OCI-LY1 (cell line): ENCODE measurements at regions not wholly inside any gene's neighbourhood (a gene's known extent, or its start where the extent isn't known, plus 50 kb on each side); places are given as distances from the start of the nearest gene placed in this dataset.

Experiments used
- H2AFZ ChIP-seq: fragments of 200-600 bp; sonication (generic), shearing (Covaris generic); 2 replicates; pipeline ENCODE4 v1.6.0; 2014; ENCODE audit warnings: antibody characterized with exemption, mild to moderate bottlenecking, low read length
- H3F3A ChIP-seq: fragments of 200-600 bp; sonication (generic), shearing (Covaris generic); 2 replicates; pipeline ENCODE4 v1.6.0; 2014; ENCODE audit warnings: mild to moderate bottlenecking, antibody characterized with exemption, low read length, moderate library complexity; ENCODE audit not compliant: insufficient read depth
- H3K27ac ChIP-seq: fragments of 200-600 bp; sonication (generic); 2 replicates; pipeline ENCODE4 v1.5.1; 2014; ENCODE audit warnings: low read length, mixed run types, mild to moderate bottlenecking, low read depth; ENCODE audit not compliant: poor library complexity, severe bottlenecking
- H3K27me3 ChIP-seq: fragments of 200-600 bp; sonication (generic); 2 replicates; pipeline ENCODE4 v1.6.0; 2014; ENCODE audit warnings: antibody characterized with exemption, mild to moderate bottlenecking, low read length, moderate library complexity; ENCODE audit not compliant: insufficient read depth
- H3K36me3 ChIP-seq: fragments of 200-600 bp; sonication (generic); 2 replicates; pipeline ENCODE4 v1.6.1; 2014; ENCODE audit warnings: mild to moderate bottlenecking, antibody characterized with exemption, low read length, moderate library complexity, mixed read lengths; ENCODE audit not compliant: insufficient read depth
- H3K4me1 ChIP-seq: fragments of 200-600 bp; sonication (generic); 2 replicates; pipeline ENCODE4 v1.5.1; 2014; ENCODE audit warnings: mild to moderate bottlenecking, low read length, moderate library complexity; ENCODE audit not compliant: insufficient read depth, severe bottlenecking
- H3K4me2 ChIP-seq: fragments of 200-600 bp; sonication (generic), shearing (Covaris generic); 2 replicates; pipeline ENCODE4 v1.6.1; 2014; ENCODE audit warnings: low read length
- H3K4me3 ChIP-seq: fragments of 200-600 bp; sonication (generic); 2 replicates; pipeline ENCODE4 v1.5.1; 2014; ENCODE audit warnings: low read length, low read depth, mild to moderate bottlenecking, mixed read lengths; ENCODE audit not compliant: poor library complexity, severe bottlenecking
- H3K79me2 ChIP-seq: fragments of 200-600 bp; shearing (Covaris generic); 2 replicates; pipeline ENCODE4 v1.6.1; 2016; ENCODE audit warnings: mixed run types, low read length, mixed read lengths; ENCODE audit not compliant: insufficient read depth
- H3K9ac ChIP-seq: fragments of 200-600 bp; sonication (generic), shearing (Covaris generic); 2 replicates; pipeline ENCODE4 v1.6.1; 2014; ENCODE audit warnings: mild to moderate bottlenecking, low read length, mixed read lengths
- H3K9me2 ChIP-seq: fragments of 200-600 bp; sonication (generic), shearing (Covaris generic); 2 replicates; pipeline ENCODE4 v1.6.1; 2014; ENCODE audit warnings: low read depth, mild to moderate bottlenecking, low read length, mixed read lengths
- H3K9me3 ChIP-seq: fragments of 200-600 bp; shearing (Covaris generic); 2 replicates; pipeline ENCODE4 v1.6.1; 2014; ENCODE audit warnings: low read length, mixed read lengths
- H4K20me1 ChIP-seq: fragments of 200-600 bp; sonication (generic), shearing (Covaris generic); 2 replicates; pipeline ENCODE4 v1.6.0; 2016; ENCODE audit warnings: mild to moderate bottlenecking, low read length; ENCODE audit not compliant: insufficient read depth
- CTCF ChIP-seq: fragments of 200-600 bp; sonication (generic), shearing (Covaris generic); IDR thresholded peaks from 2 replicates; pipeline ENCODE4 v1.5.1; 2017; ENCODE audit warnings: mild to moderate bottlenecking, antibody characterized with exemption, low read length, moderate library complexity, mixed read lengths
- EZH2 ChIP-seq: fragments of 200-600 bp; sonication (generic), shearing (Covaris generic); IDR thresholded peaks from 2 replicates; pipeline ENCODE4 v1.8.0; 2017; ENCODE audit warnings: borderline replicate concordance, mixed run types, mild to moderate bottlenecking, antibody characterized with exemption, low read length, moderate library complexity, mixed read lengths

DNA sequence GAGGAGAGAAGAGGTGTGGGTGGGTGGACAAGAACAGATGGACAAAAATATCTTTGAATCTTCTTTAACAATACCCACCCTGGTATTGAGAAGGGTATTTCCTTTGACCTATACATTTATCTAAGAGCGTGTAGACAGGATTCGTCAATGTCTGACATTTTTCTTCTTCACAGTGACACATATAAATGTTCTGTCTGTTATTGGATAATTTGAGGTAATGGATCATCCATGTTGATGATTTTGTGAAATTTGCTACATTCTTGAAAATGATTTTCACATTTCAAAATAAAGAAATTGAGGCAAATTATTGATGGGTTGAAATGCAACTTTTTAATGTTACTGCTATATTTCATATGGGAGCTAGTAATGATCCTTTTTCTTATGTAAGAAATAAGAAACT is 770.7 kb upstream of the EPHA7 start:
- no peaks in the 10 kb centered on the region for H3K36me3 ChIP-seq
- no peaks in the 10 kb centered on the region for H3K27me3 ChIP-seq
- TF ChIP-seq CTCF, result no peak
- no peak overlapping the region for H3K4me3 ChIP-seq
- H3K4me1 ChIP-seq, result no peaks in the 10 kb centered on the region
- H2AFZ ChIP-seq, result no peak overlapping the region
- H3K9me2 ChIP-seq, result no peaks in the 10 kb centered on the region
- no peak overlapping the region for H3K27ac ChIP-seq
- no peak overlapping the region for H3K4me2 ChIP-seq
- no peaks in the 10 kb centered on the region for H4K20me1 ChIP-seq
- H3F3A ChIP-seq, result no peaks in the 10 kb centered on the region
- H3K9me3 ChIP-seq, result no peaks in the 10 kb centered on the region
- no peaks in the 10 kb centered on the region for H3K79me2 ChIP-seq
- no peak overlapping the region for H3K9ac ChIP-seq

- H3K4me2 ChIP-seq, result no peak overlapping the region
- H3K9me3 ChIP-seq, result no peaks in the 10 kb centered on the region
- no peaks in the 10 kb centered on the region for H3F3A ChIP-seq
- no peaks in the 10 kb centered on the region for H3K4me1 ChIP-seq
- H3K27ac ChIP-seq, result no peak overlapping the region
- H3K9me2 ChIP-seq, result no peaks in the 10 kb centered on the region
- H3K27me3 ChIP-seq, result no peaks in the 10 kb centered on the region
- H3K4me3 ChIP-seq, result no peak overlapping the region
- no peak overlapping the region for H2AFZ ChIP-seq
- no peaks in the 10 kb centered on the region for H3K36me3 ChIP-seq
- H3K79me2 ChIP-seq, result no peaks in the 10 kb centered on the region
- TF ChIP-seq CTCF (no peak), EZH2 (no peak)
- H4K20me1 ChIP-seq, result no peaks in the 10 kb centered on the region
- no peak overlapping the region for H3K9ac ChIP-seq
Observed at GRCh38 chr6:94184666-94185464, 765.5 kb upstream of the EPHA7 start.

DNA sequence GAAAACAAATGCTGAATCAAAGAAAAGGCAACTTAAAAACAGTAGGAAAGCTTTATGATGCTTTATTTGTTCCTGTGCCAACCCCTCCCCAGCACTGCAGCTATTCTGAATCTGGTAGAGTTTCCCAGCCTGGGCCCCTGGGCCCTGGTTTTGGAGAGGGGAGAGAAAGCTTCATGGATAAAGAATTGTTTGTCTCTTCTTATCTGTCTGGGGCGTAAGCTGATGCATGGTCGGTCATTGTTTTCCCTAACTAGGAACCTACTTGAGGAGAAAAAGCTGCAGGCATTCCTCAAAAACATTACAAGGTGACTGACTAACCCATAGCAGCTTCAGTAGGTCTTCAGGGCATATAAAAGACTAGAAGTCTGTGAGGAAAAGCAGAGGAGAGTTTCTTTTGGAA is 758.1 kb upstream of the EPHA7 start:
- Histone ChIP-seq H3K4me1 (no peaks in the 10 kb centered on the region), H3K27me3 (no peaks in the 10 kb centered on the region), H3K27ac (no peak overlapping the region), H3K4me2 (no peak overlapping the region), H3K79me2 (no peaks in the 10 kb centered on the region), H3K9ac (no peak overlapping the region), H3K9me3 (no peaks in the 10 kb centered on the region), H4K20me1 (no peaks in the 10 kb centered on the region), H2AFZ (no peak overlapping the region), H3K36me3 (no peaks in the 10 kb centered on the region), H3K9me2 (no peaks in the 10 kb centered on the region), H3F3A (no peaks in the 10 kb centered on the region), H3K4me3 (no peak overlapping the region)
- TF ChIP-seq EZH2, result no peak

DNA sequence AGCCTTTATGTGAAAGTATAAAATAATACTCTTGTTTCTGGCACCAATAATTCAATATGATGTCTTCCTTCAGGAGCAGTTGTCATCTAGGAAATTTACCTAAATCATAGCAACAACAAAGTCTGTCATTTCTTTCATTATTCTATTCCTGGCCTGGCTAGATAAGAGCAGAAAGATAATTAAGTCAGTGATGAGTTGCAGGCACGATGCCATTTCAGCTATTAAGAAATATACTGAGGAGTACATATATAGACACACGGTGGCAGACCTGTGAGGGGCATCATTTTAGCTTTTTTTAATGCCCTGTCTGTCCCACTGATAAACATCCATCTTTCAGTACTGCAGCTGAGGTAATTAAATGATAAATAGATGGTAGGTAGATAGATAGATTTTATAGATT is 756.1 kb upstream of the EPHA7 start:
- H3K36me3 ChIP-seq, result no peaks in the 10 kb centered on the region
- no peaks in the 10 kb centered on the region for H4K20me1 ChIP-seq
- H3K9me2 ChIP-seq, result no peaks in the 10 kb centered on the region
- no peak overlapping the region for H3K27ac ChIP-seq
- no peak overlapping the region for H3K4me3 ChIP-seq
- no peak for TF ChIP-seq CTCF
- no peak for TF ChIP-seq EZH2
- H3K79me2 ChIP-seq, result no peaks in the 10 kb centered on the region
- no peaks in the 10 kb centered on the region for H3K27me3 ChIP-seq
- H3K9ac ChIP-seq, result no peak overlapping the region
- no peaks in the 10 kb centered on the region for H3K9me3 ChIP-seq
- no peaks in the 10 kb centered on the region for H3F3A ChIP-seq
- no peak overlapping the region for H2AFZ ChIP-seq
- no peaks in the 10 kb centered on the region for H3K4me1 ChIP-seq
- no peak overlapping the region for H3K4me2 ChIP-seq
